ENCODE measurements at regions not wholly inside any gene's neighbourhood (a gene's known extent, or its start where the extent isn't known, plus 50 kb on each side); places are given as distances from the start of the nearest gene placed in this dataset.
A peak's percentile ranks its signal among the peaks of the same experiment; 100 is the strongest.

DNA sequence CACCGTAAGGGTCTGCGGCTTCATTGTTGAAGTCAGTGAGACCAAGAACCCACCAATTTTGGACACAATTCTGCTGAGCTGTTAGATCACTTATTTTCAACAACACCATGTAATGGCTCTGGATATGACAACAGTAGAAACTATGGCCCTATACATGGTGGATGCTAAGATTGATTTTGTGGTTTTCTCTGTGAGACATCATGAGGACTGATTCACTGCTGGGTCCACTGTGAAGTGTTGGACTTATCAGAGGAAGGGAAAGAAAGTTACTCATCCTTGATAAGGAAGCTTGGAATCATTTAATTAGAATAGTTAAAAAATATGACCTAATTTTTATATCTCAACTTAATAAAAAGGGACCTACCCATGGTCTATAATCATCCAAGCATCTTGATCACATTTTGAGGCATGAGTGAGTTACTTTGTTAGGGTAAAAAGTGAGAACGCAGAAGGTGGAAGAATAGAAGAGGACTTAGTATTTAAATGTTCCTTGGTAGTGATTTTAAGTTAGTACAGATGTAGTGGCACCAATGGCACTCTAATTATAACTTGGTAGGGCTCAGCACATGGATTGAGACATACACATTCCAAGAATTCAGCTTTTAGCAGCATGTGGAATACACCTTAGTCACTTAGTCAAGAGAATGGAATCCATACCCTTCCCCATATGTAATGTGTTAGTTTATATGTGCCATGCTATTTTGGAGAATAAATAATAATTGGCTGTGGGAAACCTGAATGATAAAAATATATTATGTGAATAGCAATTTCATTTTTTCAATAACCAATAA is 123.5 kb upstream of the CD180 start:
- Histone ChIP-seq H2AFZ (ENCODE audit: low read depth) (no peak overlapping the region), H3K9me3 (no peaks in the 10 kb centered on the region), H3K79me2 (ENCODE audit: insufficient read depth) (no peaks in the 10 kb centered on the region), H3K9ac (no peak overlapping the region), H3K4me3 (ENCODE audit: low read depth in 2 of 2, low read length in 1 of 2) (no peak overlapping the region), H3K4me2 (no peak overlapping the region), H3K27ac (ENCODE audit: low read depth in 2 of 2, low read length in 1 of 2) (no peak overlapping the region), H3K27me3 (ENCODE audit: insufficient read depth) (no peaks in the 10 kb centered on the region), H3F3A (replicated peaks; ENCODE audit: insufficient read depth) (peaks cover under 1% of the 10 kb centered on the region), H3K9me2 (no peaks in the 10 kb centered on the region), H3K36me3 (replicated peaks in 1 of 2; ENCODE audit: control insufficient read depth in 1 of 2, insufficient read depth in 2 of 2, low read length in 1 of 2) (no peaks in the 10 kb centered on the region), H3K4me1 (ENCODE audit: control insufficient read depth in 1 of 2, insufficient read depth in 2 of 2, low read depth in 1 of 2, low read length in 1 of 2) (peaks cover 0 to 2% of the 10 kb centered on the region in 2 experiments; a peak in 1 of 4 replicates), H4K20me1 (ENCODE audit: insufficient read depth) (no peaks in the 10 kb centered on the region)
- DNase-seq = no peak
- TF ChIP-seq RFX5 (IDR thresholded peaks at IDR 0.05; ENCODE audit: low read length) (no peak), FOSL2 (IDR thresholded peaks at IDR 0.05; ENCODE audit: borderline replicate concordance, low read depth) (no peak), JUND (IDR thresholded peaks at IDR 0.05) (no peak)
- TF ChIP-seq, protein P1, sequence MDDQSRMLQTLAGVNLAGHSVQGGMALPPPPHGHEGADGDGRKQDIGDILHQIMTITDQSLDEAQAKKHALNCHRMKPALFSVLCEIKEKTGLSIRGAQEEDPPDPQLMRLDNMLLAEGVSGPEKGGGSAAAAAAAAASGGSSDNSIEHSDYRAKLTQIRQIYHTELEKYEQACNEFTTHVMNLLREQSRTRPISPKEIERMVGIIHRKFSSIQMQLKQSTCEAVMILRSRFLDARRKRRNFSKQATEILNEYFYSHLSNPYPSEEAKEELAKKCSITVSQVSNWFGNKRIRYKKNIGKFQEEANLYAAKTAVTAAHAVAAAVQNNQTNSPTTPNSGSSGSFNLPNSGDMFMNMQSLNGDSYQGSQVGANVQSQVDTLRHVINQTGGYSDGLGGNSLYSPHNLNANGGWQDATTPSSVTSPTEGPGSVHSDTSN (IDR thresholded peaks at IDR 0.05) = 0 out of 2 replicates have a peak, but pooled peaks have one; percentile 7
- TF ChIP-seq, protein P2, sequence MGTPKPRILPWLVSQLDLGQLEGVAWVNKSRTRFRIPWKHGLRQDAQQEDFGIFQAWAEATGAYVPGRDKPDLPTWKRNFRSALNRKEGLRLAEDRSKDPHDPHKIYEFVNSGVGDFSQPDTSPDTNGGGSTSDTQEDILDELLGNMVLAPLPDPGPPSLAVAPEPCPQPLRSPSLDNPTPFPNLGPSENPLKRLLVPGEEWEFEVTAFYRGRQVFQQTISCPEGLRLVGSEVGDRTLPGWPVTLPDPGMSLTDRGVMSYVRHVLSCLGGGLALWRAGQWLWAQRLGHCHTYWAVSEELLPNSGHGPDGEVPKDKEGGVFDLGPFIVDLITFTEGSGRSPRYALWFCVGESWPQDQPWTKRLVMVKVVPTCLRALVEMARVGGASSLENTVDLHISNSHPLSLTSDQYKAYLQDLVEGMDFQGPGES (IDR thresholded peaks at IDR 0.05; ENCODE audit: low read depth, low read length) = no peak
- 96% methylated on average over 3 of the region's 3 CpGs for WGBS (ENCODE audit: low lambda C conversion rate)
- CTCF ChIA-PET = interaction anchor here (1.7 kb wide), 1 partner anchor 13 kb away, joined by 4 read pairs; no protein-coding TSS in a partner anchor
- POLR2A ChIA-PET = no interaction called here

DNA sequence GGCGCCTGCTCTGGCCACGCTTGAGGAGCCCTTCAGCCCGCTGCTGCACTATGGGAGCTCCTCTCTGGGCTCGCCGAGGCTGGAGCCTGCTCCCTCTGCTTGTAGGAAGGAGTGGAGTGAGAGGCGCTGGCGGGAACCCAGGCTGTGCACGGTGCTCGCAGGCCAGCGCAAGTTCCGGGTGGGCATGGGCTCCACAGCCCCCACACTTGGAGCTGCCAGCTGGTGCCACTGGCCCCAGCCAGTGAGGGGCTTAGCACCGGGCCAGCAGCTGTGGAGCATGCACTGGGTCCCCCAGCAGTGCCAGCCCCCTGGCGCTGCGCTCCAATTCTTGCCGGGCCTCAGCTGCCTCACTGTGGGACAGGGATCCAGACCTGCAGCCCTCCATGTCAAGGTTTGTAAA is 122.1 kb upstream of the CD180 start:
- Histone ChIP-seq H3K27me3 (ENCODE audit: insufficient read depth) (no peaks in the 10 kb centered on the region), H3K4me2 (no peak overlapping the region), H4K20me1 (ENCODE audit: insufficient read depth) (no peaks in the 10 kb centered on the region), H2AFZ (ENCODE audit: low read depth) (no peak overlapping the region), H3K9me3 (no peaks in the 10 kb centered on the region), H3F3A (replicated peaks; ENCODE audit: insufficient read depth) (peaks cover 6% of the 10 kb centered on the region), H3K36me3 (replicated peaks in 1 of 2; ENCODE audit: control insufficient read depth in 1 of 2, insufficient read depth in 2 of 2, low read length in 1 of 2) (no peaks in the 10 kb centered on the region), H3K27ac (ENCODE audit: low read depth in 2 of 2, low read length in 1 of 2) (no peak overlapping the region), H3K4me1 (ENCODE audit: control insufficient read depth in 1 of 2, insufficient read depth in 2 of 2, low read depth in 1 of 2, low read length in 1 of 2) (peaks cover 0 to 7% of the 10 kb centered on the region in 2 experiments; a peak in 1 of 4 replicates), H3K9me2 (no peaks in the 10 kb centered on the region), H3K4me3 (ENCODE audit: low read depth in 2 of 2, low read length in 1 of 2) (no peak overlapping the region), H3K79me2 (ENCODE audit: insufficient read depth) (no peaks in the 10 kb centered on the region), H3K9ac (no peak overlapping the region)
- CTCF ChIA-PET = interaction anchor here (1.7 kb wide), 1 partner anchor 11 kb away, joined by 4 read pairs; no protein-coding TSS in a partner anchor
- WGBS (ENCODE audit: low lambda C conversion rate) = 70% methylated on average over 2 of the region's 15 CpGs
- POLR2A ChIA-PET = no interaction called here
- no peak for DNase-seq
- TF ChIP-seq FOXM1 (IDR thresholded peaks at IDR 0.05; ENCODE audit: low read depth) (no peak), FOSL2 (IDR thresholded peaks at IDR 0.05; ENCODE audit: borderline replicate concordance, low read depth) (no peak), YY1 (IDR thresholded peaks at IDR 0.05; ENCODE audit: low read depth) (no peak), SMC3 (IDR thresholded peaks at IDR 0.05; ENCODE audit: low read depth, low read length) (no peak), EZH2phosphoT487 (IDR thresholded peaks at IDR 0.05; ENCODE audit: borderline replicate concordance, low read depth) (no peak), SIN3A (IDR thresholded peaks at IDR 0.05; ENCODE audit: borderline replicate concordance, low read depth, low read length) (no peak), RXRA (IDR thresholded peaks at IDR 0.05; ENCODE audit: borderline replicate concordance, low read depth) (no peak), TEAD4 (IDR thresholded peaks at IDR 0.05; ENCODE audit: borderline replicate concordance, insufficient read depth) (no peak), NFIC (IDR thresholded peaks at IDR 0.05; ENCODE audit: borderline replicate concordance) (no peak), GATA2 (CRISPR knock-in tag; IDR thresholded peaks at IDR 0.05) (no peak), GABPA (IDR thresholded peaks at IDR 0.05; ENCODE audit: low read depth) (no peak)
- TF ChIP-seq, protein P3, sequence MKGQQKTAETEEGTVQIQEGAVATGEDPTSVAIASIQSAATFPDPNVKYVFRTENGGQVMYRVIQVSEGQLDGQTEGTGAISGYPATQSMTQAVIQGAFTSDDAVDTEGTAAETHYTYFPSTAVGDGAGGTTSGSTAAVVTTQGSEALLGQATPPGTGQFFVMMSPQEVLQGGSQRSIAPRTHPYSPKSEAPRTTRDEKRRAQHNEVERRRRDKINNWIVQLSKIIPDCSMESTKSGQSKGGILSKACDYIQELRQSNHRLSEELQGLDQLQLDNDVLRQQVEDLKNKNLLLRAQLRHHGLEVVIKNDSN (IDR thresholded peaks at IDR 0.05; ENCODE audit: borderline replicate concordance, low read depth) = no peak
- TF ChIP-seq, protein P4, sequence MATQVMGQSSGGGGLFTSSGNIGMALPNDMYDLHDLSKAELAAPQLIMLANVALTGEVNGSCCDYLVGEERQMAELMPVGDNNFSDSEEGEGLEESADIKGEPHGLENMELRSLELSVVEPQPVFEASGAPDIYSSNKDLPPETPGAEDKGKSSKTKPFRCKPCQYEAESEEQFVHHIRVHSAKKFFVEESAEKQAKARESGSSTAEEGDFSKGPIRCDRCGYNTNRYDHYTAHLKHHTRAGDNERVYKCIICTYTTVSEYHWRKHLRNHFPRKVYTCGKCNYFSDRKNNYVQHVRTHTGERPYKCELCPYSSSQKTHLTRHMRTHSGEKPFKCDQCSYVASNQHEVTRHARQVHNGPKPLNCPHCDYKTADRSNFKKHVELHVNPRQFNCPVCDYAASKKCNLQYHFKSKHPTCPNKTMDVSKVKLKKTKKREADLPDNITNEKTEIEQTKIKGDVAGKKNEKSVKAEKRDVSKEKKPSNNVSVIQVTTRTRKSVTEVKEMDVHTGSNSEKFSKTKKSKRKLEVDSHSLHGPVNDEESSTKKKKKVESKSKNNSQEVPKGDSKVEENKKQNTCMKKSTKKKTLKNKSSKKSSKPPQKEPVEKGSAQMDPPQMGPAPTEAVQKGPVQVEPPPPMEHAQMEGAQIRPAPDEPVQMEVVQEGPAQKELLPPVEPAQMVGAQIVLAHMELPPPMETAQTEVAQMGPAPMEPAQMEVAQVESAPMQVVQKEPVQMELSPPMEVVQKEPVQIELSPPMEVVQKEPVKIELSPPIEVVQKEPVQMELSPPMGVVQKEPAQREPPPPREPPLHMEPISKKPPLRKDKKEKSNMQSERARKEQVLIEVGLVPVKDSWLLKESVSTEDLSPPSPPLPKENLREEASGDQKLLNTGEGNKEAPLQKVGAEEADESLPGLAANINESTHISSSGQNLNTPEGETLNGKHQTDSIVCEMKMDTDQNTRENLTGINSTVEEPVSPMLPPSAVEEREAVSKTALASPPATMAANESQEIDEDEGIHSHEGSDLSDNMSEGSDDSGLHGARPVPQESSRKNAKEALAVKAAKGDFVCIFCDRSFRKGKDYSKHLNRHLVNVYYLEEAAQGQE (IDR thresholded peaks at IDR 0.05; ENCODE audit: low read depth, low read length) = no peak
- TF ChIP-seq, protein P2 (IDR thresholded peaks at IDR 0.05; ENCODE audit: low read depth, low read length) = no peak
